H1 (cell line): ENCODE measurements at regions not wholly inside any gene's neighbourhood (a gene's known extent, or its start where the extent isn't known, plus 50 kb on each side); places are given as distances from the start of the nearest gene placed in this dataset.

ENCODE experiments used
- CEBPB ChIP-seq: IDR thresholded peaks from 2 replicates; pipeline ENCODE4 v1.6.1; 2012; ENCODE audit warnings: low read depth, low read length
- CHD2 ChIP-seq: IDR thresholded peaks from 2 replicates; pipeline ENCODE4 v1.6.1; 2012; ENCODE audit warnings: low read length, improper control_type of control experiment
- CHD7 ChIP-seq: fragments of 300-600 bp; sonication (generic); IDR thresholded peaks from 2 replicates; pipeline ENCODE4 v1.7.1; 2012; ENCODE audit warnings: low read length, moderate library complexity, mild to moderate bottlenecking, inconsistent platforms; ENCODE audit not compliant: insufficient replicate concordance
- EP300 ChIP-seq, 2 experiments: IDR thresholded peaks; 1 replicate in 1 of 2; 2 replicates in 1 of 2; pipeline ENCODE4 v1.6.1; 2011 to 2012; ENCODE audit warnings: low read depth in 2 of 2, low read length in 2 of 2, mild to moderate bottlenecking in 2 of 2, borderline replicate concordance in 1 of 2, inconsistent platforms in 1 of 2, moderate library complexity in 1 of 2
- JUN ChIP-seq: IDR thresholded peaks from 2 replicates; pipeline ENCODE4 v1.6.1; 2011; ENCODE audit warnings: low read depth, mild to moderate bottlenecking, improper control_type of control experiment, low read length
- JUND ChIP-seq: IDR thresholded peaks from 2 replicates; pipeline ENCODE4 v1.6.1; 2011; ENCODE audit warnings: mild to moderate bottlenecking, improper control_type of control experiment, low read length
- KDM4A ChIP-seq: IDR thresholded peaks from one replicate; pipeline ENCODE4 v1.7.1; 2012; ENCODE audit warnings: low read depth, mild to moderate bottlenecking, moderate library complexity, low read length, inconsistent platforms; ENCODE audit not compliant: severe bottlenecking
- MAFK ChIP-seq: IDR thresholded peaks from 2 replicates; pipeline ENCODE4 v1.6.1; 2012; ENCODE audit warnings: low read depth, mild to moderate bottlenecking, improper control_type of control experiment, low read length
- TF ChIP-seq, protein P1 (sequence below): IDR thresholded peaks from 2 replicates; pipeline ENCODE4 v1.6.1; 2012; ENCODE audit warnings: inconsistent platforms

- no peak for TF ChIP-seq CHD7
- no peak for TF ChIP-seq CHD2
- TF ChIP-seq, protein P1, sequence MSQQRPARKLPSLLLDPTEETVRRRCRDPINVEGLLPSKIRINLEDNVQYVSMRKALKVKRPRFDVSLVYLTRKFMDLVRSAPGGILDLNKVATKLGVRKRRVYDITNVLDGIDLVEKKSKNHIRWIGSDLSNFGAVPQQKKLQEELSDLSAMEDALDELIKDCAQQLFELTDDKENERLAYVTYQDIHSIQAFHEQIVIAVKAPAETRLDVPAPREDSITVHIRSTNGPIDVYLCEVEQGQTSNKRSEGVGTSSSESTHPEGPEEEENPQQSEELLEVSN: no peak
- no peak for TF ChIP-seq EP300 (IDR thresholded peaks at IDR 0.05; ENCODE audit: borderline replicate concordance in 1 of 2, low read depth in 2 of 2, low read length in 2 of 2)
- no peak for TF ChIP-seq JUND
- no peak for TF ChIP-seq MAFK
- no peak for TF ChIP-seq CEBPB
- no peak for TF ChIP-seq JUN
- no peak for TF ChIP-seq KDM4A
- TF ChIP-seq, all 59 proteins: peak for 0
Observed at GRCh38 chrY:13790108-13790793, 86.6 kb downstream of the TMSB4Y start (continued).
